ENCODE measurements at regions not wholly inside any gene's neighbourhood (a gene's known extent, or its start where the extent isn't known, plus 50 kb on each side); places are given as distances from the start of the nearest gene placed in this dataset.

GRCh38 chr2:147511491-147511948 is 333.3 kb upstream of the ACVR2A start:
- intact Hi-C loops (cut with DNase I), result no loop called here
- H3K9me3 ChIP-seq (ENCODE audit: control insufficient read depth in 2 of 3, insufficient read depth in 1 of 3, low read length in 3 of 3), result no peaks in the 10 kb centered on the region
- TF ChIP-seq CTCF (IDR thresholded peaks at IDR 0.05; ENCODE audit: borderline replicate concordance, extremely low read depth, insufficient read depth), result no peak
- FAIRE-seq (no peak), DNase-seq (peak; percentile 48 to 84 (median 60))
- H3K4me1 ChIP-seq (ENCODE audit: control insufficient read depth in 2 of 3, insufficient read depth in 2 of 3, low read depth in 1 of 3, low read length in 3 of 3), result no peaks in the 10 kb centered on the region
- H3K27me3 ChIP-seq (ENCODE audit: control insufficient read depth, insufficient read depth, low read length), result no peaks in the 10 kb centered on the region
- no peak overlapping the region for H3K9ac ChIP-seq (ENCODE audit: low read length in 3 of 3)
- H3K27ac ChIP-seq (ENCODE audit: low read depth in 2 of 2, low read length in 2 of 2), result no peak overlapping the region
- no peaks in the 10 kb centered on the region for H3K36me3 ChIP-seq (ENCODE audit: control insufficient read depth in 2 of 3, insufficient read depth in 3 of 3, low read length in 3 of 3)
- H3K4me3 ChIP-seq (ENCODE audit: low read length in 3 of 3), result no peak overlapping the region

- H3K9me3 ChIP-seq (ENCODE audit: control insufficient read depth in 2 of 3, insufficient read depth in 1 of 3, low read length in 3 of 3), result no peaks in the 10 kb centered on the region
- DNase-seq, result no peak
- TF ChIP-seq CTCF (IDR thresholded peaks at IDR 0.05; ENCODE audit: borderline replicate concordance, extremely low read depth, insufficient read depth), result no peak
- H3K9ac ChIP-seq (ENCODE audit: low read length in 3 of 3), result no peak overlapping the region
- no peak overlapping the region for H3K4me3 ChIP-seq (ENCODE audit: low read length in 3 of 3)
- no peak for FAIRE-seq
- no peak overlapping the region for H3K27ac ChIP-seq (ENCODE audit: low read depth in 2 of 2, low read length in 2 of 2)
- no peaks in the 10 kb centered on the region for H3K4me1 ChIP-seq (ENCODE audit: control insufficient read depth in 2 of 3, insufficient read depth in 2 of 3, low read depth in 1 of 3, low read length in 3 of 3)
- intact Hi-C loops (cut with DNase I), result no loop called here
- H3K36me3 ChIP-seq (ENCODE audit: control insufficient read depth in 2 of 3, insufficient read depth in 3 of 3, low read length in 3 of 3), result no peaks in the 10 kb centered on the region
- no peaks in the 10 kb centered on the region for H3K27me3 ChIP-seq (ENCODE audit: control insufficient read depth, insufficient read depth, low read length)
These were observed 335.0 kb upstream of the ACVR2A start for GRCh38 chr2:147509821-147510220.

GRCh38 chr2:147506889-147507288 is 337.9 kb upstream of the ACVR2A start:
- H3K9me3 ChIP-seq (ENCODE audit: control insufficient read depth in 2 of 3, insufficient read depth in 1 of 3, low read length in 3 of 3), result no peaks in the 10 kb centered on the region
- H3K9ac ChIP-seq (ENCODE audit: low read length in 3 of 3), result no peak overlapping the region
- no peak for TF ChIP-seq CTCF (IDR thresholded peaks at IDR 0.05; ENCODE audit: borderline replicate concordance, extremely low read depth, insufficient read depth)
- no peaks in the 10 kb centered on the region for H3K4me1 ChIP-seq (ENCODE audit: control insufficient read depth in 2 of 3, insufficient read depth in 2 of 3, low read depth in 1 of 3, low read length in 3 of 3)
- H3K36me3 ChIP-seq (ENCODE audit: control insufficient read depth in 2 of 3, insufficient read depth in 3 of 3, low read length in 3 of 3), result no peaks in the 10 kb centered on the region
- intact Hi-C loops (cut with DNase I), result no loop called here
- H3K27me3 ChIP-seq (ENCODE audit: control insufficient read depth, insufficient read depth, low read length), result no peaks in the 10 kb centered on the region
- H3K4me3 ChIP-seq (ENCODE audit: low read length in 3 of 3), result no peak overlapping the region
- H3K27ac ChIP-seq (ENCODE audit: low read depth in 2 of 2, low read length in 2 of 2), result no peak overlapping the region
- DNase-seq, result peak in 1 of 5 donors; percentile 66
- no peak for FAIRE-seq

GRCh38 chr2:147502711-147503290 is 342.0 kb upstream of the ACVR2A start:
- FAIRE-seq (no peak), DNase-seq (no peak)
- Histone ChIP-seq H3K27me3 (ENCODE audit: control insufficient read depth, insufficient read depth, low read length) (no peaks in the 10 kb centered on the region), H3K4me1 (ENCODE audit: control insufficient read depth in 2 of 3, insufficient read depth in 2 of 3, low read depth in 1 of 3, low read length in 3 of 3) (no peaks in the 10 kb centered on the region), H3K36me3 (ENCODE audit: control insufficient read depth in 2 of 3, insufficient read depth in 3 of 3, low read length in 3 of 3) (no peaks in the 10 kb centered on the region), H3K9me3 (ENCODE audit: control insufficient read depth in 2 of 3, insufficient read depth in 1 of 3, low read length in 3 of 3) (no peaks in the 10 kb centered on the region), H3K4me3 (ENCODE audit: low read length in 3 of 3) (no peak overlapping the region), H3K9ac (ENCODE audit: low read length in 3 of 3) (no peak overlapping the region), H3K27ac (ENCODE audit: low read depth in 2 of 2, low read length in 2 of 2) (no peak overlapping the region)
- no peak for TF ChIP-seq CTCF (IDR thresholded peaks at IDR 0.05; ENCODE audit: borderline replicate concordance, extremely low read depth, insufficient read depth)
- intact Hi-C loops (cut with DNase I), result no loop called here

Measured in kidney (tissue), 13 donors.